HepG2 (cell line): ENCODE measurements at regions not wholly inside any gene's neighbourhood (a gene's known extent, or its start where the extent isn't known, plus 50 kb on each side); places are given as distances from the start of the nearest gene placed in this dataset.

Experiments
- ATAC-seq: fragments of 200-7000 bp; cut with Tn5 transposase; 3 replicates; pipeline ENCODE4 v1.9.1; 2020; ENCODE audit warnings: mild to moderate bottlenecking, moderate library complexity
- BruUV-seq: library from RNA; stranded (reverse); fragments of 400-500 nt; replicated peaks from 2 replicates; lab custom pipeline; 2021; lab: Mats Ljungman, UMichigan
- CTCF ChIA-PET: fragments of 300-600 bp; formaldehyde crosslinking; extraction: SDS; loops from one replicate; lab custom pipeline; 2021; ENCODE audit warnings: low total read pairs, inconsistent platforms, low intra/inter-chr PET ratio; lab: Yijun Ruan, JAX
- POLR2A ChIA-PET: fragments of 350-600 bp; sonication (Branson Sonifier 250); formaldehyde crosslinking; loops from one replicate; lab custom pipeline; 2020; ENCODE audit warnings: antibody characterized with exemption, inconsistent platforms; lab: Yijun Ruan, JAX
- DNase-seq: peaks from one replicate; pipeline ENCODE4 v3.0.0-alpha.2; 2015; ENCODE audit warnings: low spot score
- FAIRE-seq: peaks from 3 replicates; lab custom pipeline; 2011; peaks lifted over from hg19 to GRCh38; lab: Jason Lieb, UNC
- H2AFZ ChIP-seq: one replicate; pipeline ENCODE4 v1.6.1; 2011; ENCODE audit warnings: low read length, inconsistent platforms
- H3K27ac ChIP-seq: fragments of 300-600 bp; 3 replicates; pipeline ENCODE4 v1.8.0; 2011; ENCODE audit warnings: mixed run types, mild to moderate bottlenecking, mixed read lengths, low read length, inconsistent platforms; ENCODE audit not compliant: insufficient read depth; ENCODE audit errors: extremely low read length
- H3K27me3 ChIP-seq, 2 experiments: fragments of 200-600 bp in 1 of 2; 2 replicates in 1 of 2; 3 replicates in 1 of 2; pipeline versions ENCODE4 v1.6.0 to v1.8.0; 2011; ENCODE audit warnings: low read length in 2 of 2, mild to moderate bottlenecking in 2 of 2, moderate library complexity in 2 of 2, inconsistent platforms in 1 of 2; ENCODE audit not compliant: insufficient read depth in 2 of 2, control insufficient read depth in 1 of 2
- H3K36me3 ChIP-seq, 2 experiments: fragments of 200-600 bp in 1 of 2; replicated peaks in 1 of 2; 2 replicates in 1 of 2; 3 replicates in 1 of 2; pipeline versions ENCODE4 v1.5.1 to v1.8.0; 2011; ENCODE audit warnings: low read length in 2 of 2, inconsistent platforms in 1 of 2; ENCODE audit not compliant: insufficient read depth in 2 of 2, control insufficient read depth in 1 of 2
- H3K4me1 ChIP-seq: 2 replicates; pipeline ENCODE4 v1.5.1; 2012; ENCODE audit warnings: low read length, inconsistent platforms; ENCODE audit not compliant: insufficient read depth
- H3K4me2 ChIP-seq: 2 replicates; pipeline ENCODE4 v1.6.0; 2011; ENCODE audit warnings: low read depth, low read length, inconsistent platforms
- H3K4me3 ChIP-seq, 3 experiments: fragments of 200-600 bp in 1 of 3; sonication (generic), shearing (Covaris generic) in 1 of 3; replicated peaks in 1 of 3; 2 replicates each; pipeline ENCODE4 v1.5.1; 2011 to 2016; ENCODE audit warnings: low read length in 3 of 3, inconsistent platforms in 2 of 3, low read depth in 2 of 3, mild to moderate bottlenecking in 2 of 3, control low read depth in 1 of 3, mixed read lengths in 1 of 3; ENCODE audit not compliant: insufficient read depth in 1 of 3
- H3K79me2 ChIP-seq: one replicate; pipeline ENCODE4 v1.6.1; 2011; ENCODE audit warnings: low read length, inconsistent platforms; ENCODE audit not compliant: insufficient read depth
- H3K9ac ChIP-seq: 2 replicates; pipeline ENCODE4 v1.6.0; 2011; ENCODE audit warnings: mild to moderate bottlenecking, low read depth, low read length, inconsistent platforms; ENCODE audit not compliant: insufficient read depth
- H3K9me3 ChIP-seq: 2 replicates; pipeline ENCODE4 v1.5.1; 2012; ENCODE audit warnings: mild to moderate bottlenecking, low read length
- H4K20me1 ChIP-seq: 2 replicates; pipeline ENCODE4 v1.6.0; 2011; ENCODE audit warnings: inconsistent platforms, mild to moderate bottlenecking, low read length, moderate library complexity; ENCODE audit not compliant: insufficient read depth
- ETV6 ChIP-seq: sonication (generic); formaldehyde crosslinking; conservative IDR thresholded peaks from 2 replicates; pipeline ENCODE4 v1.4.0; 2020; ENCODE audit warnings: missing genetic modification reagents
- SMARCC2 ChIP-seq: fragments of 450-650 bp; IDR thresholded peaks from 2 replicates; pipeline ENCODE4 v1.6.1; 2017; ENCODE audit warnings: antibody characterized with exemption, mild to moderate bottlenecking
- TAF15 ChIP-seq: fragments of 200-400 bp; formaldehyde crosslinking; IDR thresholded peaks from one replicate; pipeline ENCODE4 v1.6.1; 2018; ENCODE audit warnings: mild to moderate bottlenecking, low read depth, low read length; ENCODE audit not compliant: poor library complexity, severe bottlenecking
- ZC3H4 ChIP-seq: sonication (generic); formaldehyde crosslinking; IDR thresholded peaks from 2 replicates; pipeline ENCODE4 v1.4.0; 2020; ENCODE audit warnings: missing genetic modification reagents, borderline replicate concordance
- ZFX ChIP-seq: sonication (generic); formaldehyde crosslinking; IDR thresholded peaks from 2 replicates; pipeline ENCODE4 v1.4.0; 2020; ENCODE audit warnings: mild to moderate bottlenecking, low read depth, missing genetic modification reagents, moderate library complexity
- ZGPAT ChIP-seq: IDR thresholded peaks from 2 replicates; pipeline ENCODE4 v1.6.1; 2016; ENCODE audit warnings: mild to moderate bottlenecking
- ZNF503 ChIP-seq: sonication (generic); formaldehyde crosslinking; IDR thresholded peaks from 2 replicates; pipeline ENCODE4 v1.4.0; 2020; ENCODE audit warnings: missing genetic modification reagents
- ZNF570 ChIP-seq: sonication (generic); formaldehyde crosslinking; IDR thresholded peaks from 2 replicates; pipeline ENCODE4 v1.4.0; 2020; ENCODE audit warnings: mild to moderate bottlenecking, missing genetic modification reagents, borderline replicate concordance
- WGBS: methylation state at CpG from one replicate; pipeline ENCODE4 v1.1.6; 2017; ENCODE audit warnings: low lambda C conversion rate; 5-methylcytosine and 5-hydroxymethylcytosine counted together
- in situ Hi-C: cut with HindIII; loops from 2 replicates; pipeline ENCODE4 v1.10.0; 2017; ENCODE audit warnings: low pct_unique_long_range_greater_than_20kb; ENCODE audit not compliant: extremely low pct_ligation_motif_present
- intact Hi-C: fragments of 100-400 bp; cut with micrococcal nuclease; formaldehyde crosslinking; loops from one replicate; pipeline ENCODE4 v1.10.0; 2022; ENCODE audit not compliant: unreplicated experiment
- TF ChIP-seq, protein P1 (sequence below): conservative IDR thresholded peaks from 2 replicates; pipeline ENCODE4 v1.6.1; 2018; ENCODE audit warnings: missing genetic modification reagents
- TF ChIP-seq, protein P2 (sequence below): sonication (generic); formaldehyde crosslinking; IDR thresholded peaks from 2 replicates; pipeline ENCODE4 v1.4.0; 2020; ENCODE audit warnings: missing genetic modification reagents

DNA sequence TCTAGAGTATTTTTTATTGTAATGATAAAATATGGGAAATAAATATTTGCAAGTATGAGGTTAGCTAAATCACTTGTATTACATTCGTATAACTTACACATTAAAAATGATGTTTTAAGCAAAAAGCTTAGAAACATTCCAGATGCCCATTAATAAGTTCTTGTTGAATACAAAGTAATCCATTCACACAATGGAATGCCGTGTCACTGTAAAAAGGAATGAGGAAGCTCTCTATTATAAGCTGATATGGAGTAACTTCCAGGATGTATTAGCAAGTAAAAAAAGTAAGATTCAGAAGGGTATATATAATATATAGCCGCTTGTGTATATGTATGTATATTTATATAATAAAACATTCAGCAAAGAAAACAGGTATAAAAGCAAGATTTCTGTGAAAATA lies 412.8 kb upstream of the MTPN start:
- in situ Hi-C loops: no loop called here
- BruUV-seq: no TSS peak
- no peak overlapping the region for H3K9ac ChIP-seq
- FAIRE-seq (no peak), DNase-seq (no peak), ATAC-seq (no peak)
- H3K36me3 ChIP-seq: no peaks in the 10 kb centered on the region
- H3K27ac ChIP-seq: no peak overlapping the region
- intact Hi-C loops: loop anchor here (10.0 kb wide), 1 partner anchor 1065 kb away; no protein-coding TSS in a partner anchor
- TF ChIP-seq SMARCC2: no peak
- no peak overlapping the region for H3K4me2 ChIP-seq
- H3K4me3 ChIP-seq: no peak overlapping the region
- CTCF ChIA-PET: no interaction called here
- POLR2A ChIA-PET: no interaction called here
- no peaks in the 10 kb centered on the region for H3K79me2 ChIP-seq
- H3K4me1 ChIP-seq: no peaks in the 10 kb centered on the region
- H4K20me1 ChIP-seq: no peaks in the 10 kb centered on the region
- no peaks in the 10 kb centered on the region for H3K9me3 ChIP-seq
- no peak overlapping the region for H2AFZ ChIP-seq
- WGBS: 2% methylated on average over 3 of the region's 3 CpGs
- H3K27me3 ChIP-seq: no peaks in the 10 kb centered on the region

DNA sequence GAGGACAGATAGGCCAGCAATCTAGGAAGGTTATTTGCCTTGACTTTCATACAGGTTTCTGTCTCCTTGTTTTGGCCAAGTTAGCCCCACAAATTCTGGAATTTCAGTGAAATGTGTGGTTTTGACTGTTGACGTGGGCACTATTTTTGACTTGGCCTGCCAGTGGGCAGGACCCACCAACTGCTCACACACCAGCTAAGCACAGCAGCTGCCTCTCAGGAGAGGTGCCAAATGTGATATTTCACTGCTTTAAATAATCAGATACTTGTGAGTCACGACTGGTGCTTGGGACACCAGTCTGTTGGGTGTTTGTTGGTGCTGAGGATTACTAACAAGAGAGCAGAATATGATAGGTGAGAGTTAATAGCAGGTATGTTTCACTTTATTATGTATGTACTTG lies 409.7 kb upstream of the MTPN start:
- CTCF ChIA-PET: no interaction called here
- no peak for TF ChIP-seq ZNF503 (CRISPR knock-in tag)
- TF ChIP-seq, protein P1, sequence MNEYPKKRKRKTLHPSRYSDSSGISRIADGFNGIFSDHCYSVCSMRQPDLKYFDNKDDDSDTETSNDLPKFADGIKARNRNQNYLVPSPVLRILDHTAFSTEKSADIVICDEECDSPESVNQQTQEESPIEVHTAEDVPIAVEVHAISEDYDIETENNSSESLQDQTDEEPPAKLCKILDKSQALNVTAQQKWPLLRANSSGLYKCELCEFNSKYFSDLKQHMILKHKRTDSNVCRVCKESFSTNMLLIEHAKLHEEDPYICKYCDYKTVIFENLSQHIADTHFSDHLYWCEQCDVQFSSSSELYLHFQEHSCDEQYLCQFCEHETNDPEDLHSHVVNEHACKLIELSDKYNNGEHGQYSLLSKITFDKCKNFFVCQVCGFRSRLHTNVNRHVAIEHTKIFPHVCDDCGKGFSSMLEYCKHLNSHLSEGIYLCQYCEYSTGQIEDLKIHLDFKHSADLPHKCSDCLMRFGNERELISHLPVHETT (CRISPR knock-in tag): no peak
- TF ChIP-seq, protein P2, sequence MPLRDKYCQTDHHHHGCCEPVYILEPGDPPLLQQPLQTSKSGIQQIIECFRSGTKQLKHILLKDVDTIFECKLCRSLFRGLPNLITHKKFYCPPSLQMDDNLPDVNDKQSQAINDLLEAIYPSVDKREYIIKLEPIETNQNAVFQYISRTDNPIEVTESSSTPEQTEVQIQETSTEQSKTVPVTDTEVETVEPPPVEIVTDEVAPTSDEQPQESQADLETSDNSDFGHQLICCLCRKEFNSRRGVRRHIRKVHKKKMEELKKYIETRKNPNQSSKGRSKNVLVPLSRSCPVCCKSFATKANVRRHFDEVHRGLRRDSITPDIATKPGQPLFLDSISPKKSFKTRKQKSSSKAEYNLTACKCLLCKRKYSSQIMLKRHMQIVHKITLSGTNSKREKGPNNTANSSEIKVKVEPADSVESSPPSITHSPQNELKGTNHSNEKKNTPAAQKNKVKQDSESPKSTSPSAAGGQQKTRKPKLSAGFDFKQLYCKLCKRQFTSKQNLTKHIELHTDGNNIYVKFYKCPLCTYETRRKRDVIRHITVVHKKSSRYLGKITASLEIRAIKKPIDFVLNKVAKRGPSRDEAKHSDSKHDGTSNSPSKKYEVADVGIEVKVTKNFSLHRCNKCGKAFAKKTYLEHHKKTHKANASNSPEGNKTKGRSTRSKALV (CRISPR knock-in tag): no peak
- no peak for TF ChIP-seq ZC3H4
- TF ChIP-seq ZFX (CRISPR knock-in tag): no peak
- TF ChIP-seq ZNF570 (CRISPR knock-in tag): no peak
- TF ChIP-seq ZGPAT: no peak
- no peak for TF ChIP-seq TAF15
- TF ChIP-seq ETV6 (CRISPR knock-in tag): no peak

More for the DNA sequence above, 409.7 kb upstream of the MTPN start:
- no peak for ATAC-seq
- intact Hi-C loops (no loop called here), in situ Hi-C loops (no loop called here)
- DNase-seq: no peak
- Histone ChIP-seq H3K4me1 (no peaks in the 10 kb centered on the region), H3K9me3 (no peaks in the 10 kb centered on the region), H3K36me3 (no peaks in the 10 kb centered on the region), H3K4me2 (no peak overlapping the region), H3K27me3 (no peaks in the 10 kb centered on the region), H2AFZ (no peak overlapping the region), H3K79me2 (no peaks in the 10 kb centered on the region), H4K20me1 (no peaks in the 10 kb centered on the region), H3K27ac (no peak overlapping the region), H3K9ac (no peak overlapping the region), H3K4me3 (no peak overlapping the region)
- no TSS peak for BruUV-seq
- POLR2A ChIA-PET: no interaction called here
- FAIRE-seq: no peak
- WGBS: 0% methylated on average over 2 of the region's 2 CpGs
